Endothelial cell (in vitro differentiated cells): ENCODE measurements at regions not wholly inside any gene's neighbourhood (a gene's known extent, or its start where the extent isn't known, plus 50 kb on each side); places are given as distances from the start of the nearest gene placed in this dataset.
"Not testable (repeated sequence)": the region's sequence is repeated elsewhere in the genome, so short reads cannot be mapped to it uniquely, and the experiment has no call there.

Experiments
- DNase-seq: peaks from one replicate; pipeline ENCODE4 v3.0.0; 2021; ENCODE audit warnings: low spot score
- H3K27ac Mint-ChIP-seq: one replicate; pipeline ENCODE4 v1.8.0; 2021; ENCODE audit warnings: mixed read lengths, inconsistent platforms; ENCODE audit not compliant: unreplicated experiment
- H3K27me3 Mint-ChIP-seq: one replicate; pipeline ENCODE4 v1.8.0; 2021; ENCODE audit warnings: mild to moderate bottlenecking, moderate library complexity, mixed read lengths, inconsistent platforms; ENCODE audit not compliant: unreplicated experiment
- H3K36me3 Mint-ChIP-seq: one replicate; pipeline ENCODE4 v1.8.0; 2021; ENCODE audit warnings: mild to moderate bottlenecking, low read depth, mixed read lengths, inconsistent platforms; ENCODE audit not compliant: unreplicated experiment
- H3K4me1 Mint-ChIP-seq: one replicate; pipeline ENCODE4 v1.8.0; 2021; ENCODE audit warnings: mild to moderate bottlenecking, mixed read lengths, inconsistent platforms; ENCODE audit not compliant: unreplicated experiment
- H3K4me3 Mint-ChIP-seq: one replicate; pipeline ENCODE4 v1.8.0; 2021; ENCODE audit warnings: mild to moderate bottlenecking, mixed read lengths, inconsistent platforms; ENCODE audit not compliant: unreplicated experiment
- H3K9me3 Mint-ChIP-seq: one replicate; pipeline ENCODE4 v1.8.0; 2021; ENCODE audit warnings: mixed read lengths, inconsistent platforms; ENCODE audit not compliant: unreplicated experiment
- CTCF ChIP-seq: fragments of 200-600 bp; sonication (generic); IDR thresholded peaks from one replicate; pipeline ENCODE4 v1.5.0; 2021; ENCODE audit warnings: antibody characterized with exemption; ENCODE audit not compliant: unreplicated experiment

GRCh38 chrX:121570072-121570841 is 522.8 kb downstream of the GLUD2 start:
- Mint-ChIP-seq H3K4me1 (no peaks in the 10 kb centered on the region), H3K4me3 (no peak overlapping the region), H3K9me3 (no peaks in the 10 kb centered on the region), H3K27me3 (no peaks in the 10 kb centered on the region), H3K36me3 (peaks cover 2% of the 10 kb centered on the region), H3K27ac (no peak overlapping the region)
- no peak for TF ChIP-seq CTCF
- DNase-seq, result no peak

- H3K4me1 Mint-ChIP-seq, result no peaks in the 10 kb centered on the region
- no peak for TF ChIP-seq CTCF
- no peaks in the 10 kb centered on the region for H3K27me3 Mint-ChIP-seq
- H3K36me3 Mint-ChIP-seq, result peaks cover 2% of the 10 kb centered on the region
- no peak for DNase-seq
- no peaks in the 10 kb centered on the region for H3K9me3 Mint-ChIP-seq
- no peak overlapping the region for H3K4me3 Mint-ChIP-seq
- no peak overlapping the region for H3K27ac Mint-ChIP-seq
Observed at GRCh38 chrX:121571333-121571732, 523.9 kb downstream of the GLUD2 start.

GRCh38 chrX:121574384-121574783 is 527.0 kb downstream of the GLUD2 start:
- not testable (repeated sequence) for DNase-seq, H3K4me3 Mint-ChIP-seq, H3K27me3 Mint-ChIP-seq, H3K9me3 Mint-ChIP-seq, H3K4me1 Mint-ChIP-seq, H3K27ac Mint-ChIP-seq, H3K36me3 Mint-ChIP-seq

GRCh38 chrX:121579016-121579760 is 531.8 kb downstream of the GLUD2 start:
- DNase-seq, result peak; percentile 28

GRCh38 chrX:121581885-121582284 is 534.5 kb downstream of the GLUD2 start:
- Mint-ChIP-seq H3K36me3 (no peaks in the 10 kb centered on the region), H3K27ac (no peak overlapping the region), H3K4me3 (no peak overlapping the region), H3K9me3 (no peaks in the 10 kb centered on the region), H3K27me3 (no peaks in the 10 kb centered on the region), H3K4me1 (no peaks in the 10 kb centered on the region)
- no peak for DNase-seq
- TF ChIP-seq CTCF, result no peak

More at GRCh38 chrX:121579016-121579760, 531.8 kb downstream of the GLUD2 start:
- Mint-ChIP-seq H3K36me3 (no peaks in the 10 kb centered on the region), H3K9me3 (no peaks in the 10 kb centered on the region), H3K4me3 (no peak overlapping the region), H3K4me1 (no peaks in the 10 kb centered on the region), H3K27me3 (no peaks in the 10 kb centered on the region), H3K27ac (no peak overlapping the region)
- peak; percentile 20 for TF ChIP-seq CTCF
